H9 (cell line): ENCODE measurements at regions not wholly inside any gene's neighbourhood (a gene's known extent, or its start where the extent isn't known, plus 50 kb on each side); places are given as distances from the start of the nearest gene placed in this dataset.

ENCODE experiments used
- DNase-seq: peaks from one replicate; pipeline ENCODE4 v3.0.0-alpha.2; 2017
- H2AFZ ChIP-seq: one replicate; pipeline ENCODE4 v1.6.1; 2013; ENCODE audit warnings: mild to moderate bottlenecking, low read length, control low read depth, moderate library complexity
- H2AK5ac ChIP-seq: 2 replicates; pipeline ENCODE4 v1.6.1; 2013; ENCODE audit warnings: low read length, control low read depth, mixed read lengths; ENCODE audit not compliant: insufficient read length
- H2BK120ac ChIP-seq: one replicate; pipeline ENCODE4 v1.6.1; 2013; ENCODE audit warnings: low read depth, mild to moderate bottlenecking, low read length, control low read depth, inconsistent platforms; ENCODE audit not compliant: poor library complexity, severe bottlenecking
- H2BK12ac ChIP-seq: 2 replicates; pipeline ENCODE4 v1.6.1; 2013; ENCODE audit warnings: low read length, control low read depth, mixed read lengths, low read depth; ENCODE audit not compliant: insufficient read length
- H2BK15ac ChIP-seq: 2 replicates; pipeline ENCODE4 v1.6.1; 2013; ENCODE audit warnings: low read depth, low read length, control low read depth
- H2BK20ac ChIP-seq: one replicate; pipeline ENCODE4 v1.6.1; 2013; ENCODE audit warnings: low read depth, mild to moderate bottlenecking, low read length, control low read depth, inconsistent platforms; ENCODE audit not compliant: poor library complexity, severe bottlenecking
- H2BK5ac ChIP-seq: 2 replicates; pipeline ENCODE4 v1.6.1; 2013; ENCODE audit warnings: low read length, control low read depth, mixed read lengths; ENCODE audit not compliant: insufficient read length
- H3K14ac ChIP-seq: 2 replicates; pipeline ENCODE4 v1.6.1; 2013; ENCODE audit warnings: low read length, control low read depth; ENCODE audit not compliant: insufficient read depth
- H3K18ac ChIP-seq: 2 replicates; pipeline ENCODE4 v1.6.1; 2013; ENCODE audit warnings: low read depth, mild to moderate bottlenecking, mixed read lengths, low read length, control low read depth; ENCODE audit not compliant: insufficient read length
- H3K23ac ChIP-seq: 2 replicates; pipeline ENCODE4 v1.6.1; 2013; ENCODE audit warnings: low read length, control low read depth, mixed read lengths, low read depth; ENCODE audit not compliant: insufficient read length
- H3K23me2 ChIP-seq: 2 replicates; pipeline ENCODE4 v1.6.1; 2013; ENCODE audit warnings: low read depth, mild to moderate bottlenecking, mixed read lengths, low read length, control low read depth; ENCODE audit not compliant: insufficient read length, poor library complexity, severe bottlenecking
- H3K27ac ChIP-seq: 2 replicates; pipeline ENCODE4 v1.5.1; 2013; ENCODE audit warnings: low read length, control low read depth, mixed read lengths, low read depth; ENCODE audit not compliant: insufficient read length
- H3K27me3 ChIP-seq: 2 replicates; pipeline ENCODE4 v1.6.1; 2013; ENCODE audit warnings: low read length, control low read depth, inconsistent platforms; ENCODE audit not compliant: insufficient read depth
- H3K4ac ChIP-seq: 2 replicates; pipeline ENCODE4 v1.6.1; 2013; ENCODE audit warnings: low read depth, mild to moderate bottlenecking, control low read depth, inconsistent platforms, low read length, moderate library complexity
- H3K4me1 ChIP-seq: 2 replicates; pipeline ENCODE4 v1.6.1; 2013; ENCODE audit warnings: low read length, control low read depth, inconsistent platforms; ENCODE audit not compliant: insufficient read depth
- H3K4me2 ChIP-seq: 2 replicates; pipeline ENCODE4 v1.6.1; 2013; ENCODE audit warnings: low read length, control low read depth, mixed read lengths; ENCODE audit not compliant: insufficient read length, insufficient read depth
- H3K56ac ChIP-seq: 2 replicates; pipeline ENCODE4 v1.6.1; 2013; ENCODE audit warnings: low read depth, mild to moderate bottlenecking, mixed read lengths, low read length, control low read depth; ENCODE audit not compliant: insufficient read length
- H3K79me1 ChIP-seq: 2 replicates; pipeline ENCODE4 v1.6.1; 2013; ENCODE audit warnings: low read depth, mild to moderate bottlenecking, moderate library complexity, low read length, control low read depth, inconsistent platforms; ENCODE audit not compliant: insufficient read depth, poor library complexity, severe bottlenecking
- H3K79me2 ChIP-seq: 2 replicates; pipeline ENCODE4 v1.6.1; 2013; ENCODE audit warnings: low read length, control low read depth, inconsistent platforms; ENCODE audit not compliant: insufficient read depth
- H3K9ac ChIP-seq: 2 replicates; pipeline ENCODE4 v1.6.1; 2013; ENCODE audit warnings: low read length, control low read depth, mixed read lengths; ENCODE audit not compliant: insufficient read length; ENCODE audit errors: extremely low read depth
- H3K9me3 ChIP-seq: one replicate; pipeline ENCODE4 v1.6.1; 2013; ENCODE audit warnings: low read depth, low read length, inconsistent platforms; ENCODE audit not compliant: control insufficient read depth
- H3T11ph ChIP-seq: one replicate; pipeline ENCODE4 v1.6.1; 2013; ENCODE audit warnings: mild to moderate bottlenecking, low read length, control low read depth, inconsistent platforms
- H4K20me1 ChIP-seq: one replicate; pipeline ENCODE4 v1.6.1; 2013; ENCODE audit not compliant: control insufficient read depth, insufficient read length, insufficient read depth
- H4K5ac ChIP-seq: 2 replicates; pipeline ENCODE4 v1.6.1; 2013; ENCODE audit warnings: low read depth, mild to moderate bottlenecking, mixed read lengths, low read length, control low read depth; ENCODE audit not compliant: insufficient read length
- H4K8ac ChIP-seq: replicated peaks from 2 replicates; pipeline ENCODE4 v1.6.1; 2013; ENCODE audit warnings: low read length, control low read depth, mixed read lengths, low read depth; ENCODE audit not compliant: insufficient read length
- H4K91ac ChIP-seq: 2 replicates; pipeline ENCODE4 v1.6.1; 2013; ENCODE audit warnings: low read depth, mild to moderate bottlenecking, moderate library complexity, mixed read lengths, low read length, control low read depth; ENCODE audit not compliant: insufficient read length
- H3K27ac Mint-ChIP-seq, 3 experiments: 2 replicates in 2 of 3; 3 replicates in 1 of 3; pipeline ENCODE4 v1.8.0; 2020 to 2021; ENCODE audit warnings: mixed read lengths in 3 of 3, mild to moderate bottlenecking in 1 of 3, moderate library complexity in 1 of 3
- H3K27me3 Mint-ChIP-seq: 2 replicates; pipeline ENCODE4 v1.8.0; 2021; ENCODE audit warnings: low read depth, mild to moderate bottlenecking, moderate library complexity, mixed read lengths
- H3K36me3 Mint-ChIP-seq, 3 experiments: 2 replicates in 2 of 3; 3 replicates in 1 of 3; pipeline ENCODE4 v1.8.0; 2020 to 2021; ENCODE audit warnings: low read depth in 3 of 3, mixed read lengths in 3 of 3; ENCODE audit not compliant: insufficient read depth in 1 of 3
- H3K4me1 Mint-ChIP-seq, 2 experiments: 2 replicates each; pipeline ENCODE4 v1.8.0; 2020; ENCODE audit warnings: mixed read lengths in 2 of 2
- H3K4me3 Mint-ChIP-seq, 2 experiments: 2 replicates in 1 of 2; 3 replicates in 1 of 2; pipeline ENCODE4 v1.8.0; 2020 to 2021; ENCODE audit warnings: mild to moderate bottlenecking in 2 of 2, mixed read lengths in 2 of 2, moderate library complexity in 1 of 2
- H3K9me3 Mint-ChIP-seq, 2 experiments: 2 replicates in 1 of 2; 3 replicates in 1 of 2; pipeline ENCODE4 v1.8.0; 2020; ENCODE audit warnings: mild to moderate bottlenecking in 2 of 2, mixed read lengths in 2 of 2, moderate library complexity in 1 of 2
- WGBS: extraction: QIAGEN DNeasy Blood & Tissue Kit; methylation state at CpG from one replicate; pipeline ENCODE4 v1.1.7; 2013; ENCODE audit warnings: missing lambda C conversion rate, low lambda C conversion rate, mixed read lengths; ENCODE audit not compliant: insufficient read length; ENCODE audit errors: extremely low coverage; 5-methylcytosine and 5-hydroxymethylcytosine counted together
- TF ChIP-seq, protein P1 (sequence below): fragments of 200-600 bp; sonication (generic); conservative IDR thresholded peaks from 3 replicates; pipeline ENCODE4 v1.8.0; 2021; ENCODE audit warnings: antibody characterized with exemption, mild to moderate bottlenecking

DNA sequence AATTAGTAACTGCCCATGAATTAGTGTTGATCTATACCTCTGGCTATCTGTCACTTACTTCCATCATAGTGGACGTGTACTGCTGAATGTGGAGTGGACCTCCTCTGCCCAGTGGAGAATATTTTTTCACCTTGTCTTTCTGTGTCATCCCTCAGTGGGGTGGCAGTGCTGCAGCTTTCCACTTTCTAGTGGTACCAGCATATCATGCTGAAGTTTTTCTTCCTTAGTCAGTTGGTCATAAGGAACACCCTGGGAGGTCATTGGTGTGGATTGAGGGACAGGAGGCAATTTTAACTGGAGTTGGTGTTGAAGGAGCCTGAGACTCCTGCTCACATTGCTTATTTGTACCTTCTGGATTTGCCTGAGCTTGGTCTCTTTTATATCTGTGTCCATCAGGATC is 151.7 kb upstream of the ANKH start:
- no peak overlapping the region for H3K4me2 ChIP-seq
- no peak overlapping the region for H3K9ac ChIP-seq
- no peaks in the 10 kb centered on the region for H3K79me1 ChIP-seq
- no CpG with 5 or more reads among the region's 1 CpG for WGBS
- H4K91ac ChIP-seq, result no peak overlapping the region
- H3K14ac ChIP-seq, result no peak overlapping the region
- no peak overlapping the region for H2AK5ac ChIP-seq
- no peaks in the 10 kb centered on the region for H4K20me1 ChIP-seq
- no peak overlapping the region for H2BK120ac ChIP-seq
- 0 out of 2 replicates have a peak, but pooled peaks cover 4% of the 10 kb centered on the region for H3K4me1 ChIP-seq
- H3K27ac Mint-ChIP-seq, result no peak overlapping the region
- no peak overlapping the region for H3T11ph ChIP-seq
- peaks cover 59% of the 10 kb centered on the region for H3K27me3 Mint-ChIP-seq
- H2BK5ac ChIP-seq, result no peak overlapping the region
- H3K23me2 ChIP-seq, result no peaks in the 10 kb centered on the region
- no peak overlapping the region for H2AFZ ChIP-seq
- no peak overlapping the region for H3K27ac ChIP-seq
- H3K56ac ChIP-seq, result no peak overlapping the region
- H4K8ac ChIP-seq, result no peak overlapping the region
- no peak overlapping the region for H3K4me3 Mint-ChIP-seq
- H4K5ac ChIP-seq, result no peak overlapping the region
- no peak overlapping the region for H2BK20ac ChIP-seq
- H3K79me2 ChIP-seq, result no peaks in the 10 kb centered on the region
- H2BK12ac ChIP-seq, result no peak overlapping the region
- H3K18ac ChIP-seq, result no peak overlapping the region
- no peak overlapping the region for H3K4ac ChIP-seq
- no peaks in the 10 kb centered on the region for H3K9me3 ChIP-seq
- H3K4me1 Mint-ChIP-seq, result peaks cover 30 to 37% of the 10 kb centered on the region in 2 experiments
- no peak for DNase-seq
- H3K27me3 ChIP-seq, result peaks cover 20% of the 10 kb centered on the region; the same call in 1 of the 2 replicates
- TF ChIP-seq, protein P1, sequence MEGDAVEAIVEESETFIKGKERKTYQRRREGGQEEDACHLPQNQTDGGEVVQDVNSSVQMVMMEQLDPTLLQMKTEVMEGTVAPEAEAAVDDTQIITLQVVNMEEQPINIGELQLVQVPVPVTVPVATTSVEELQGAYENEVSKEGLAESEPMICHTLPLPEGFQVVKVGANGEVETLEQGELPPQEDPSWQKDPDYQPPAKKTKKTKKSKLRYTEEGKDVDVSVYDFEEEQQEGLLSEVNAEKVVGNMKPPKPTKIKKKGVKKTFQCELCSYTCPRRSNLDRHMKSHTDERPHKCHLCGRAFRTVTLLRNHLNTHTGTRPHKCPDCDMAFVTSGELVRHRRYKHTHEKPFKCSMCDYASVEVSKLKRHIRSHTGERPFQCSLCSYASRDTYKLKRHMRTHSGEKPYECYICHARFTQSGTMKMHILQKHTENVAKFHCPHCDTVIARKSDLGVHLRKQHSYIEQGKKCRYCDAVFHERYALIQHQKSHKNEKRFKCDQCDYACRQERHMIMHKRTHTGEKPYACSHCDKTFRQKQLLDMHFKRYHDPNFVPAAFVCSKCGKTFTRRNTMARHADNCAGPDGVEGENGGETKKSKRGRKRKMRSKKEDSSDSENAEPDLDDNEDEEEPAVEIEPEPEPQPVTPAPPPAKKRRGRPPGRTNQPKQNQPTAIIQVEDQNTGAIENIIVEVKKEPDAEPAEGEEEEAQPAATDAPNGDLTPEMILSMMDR, result no peak
- H2BK15ac ChIP-seq, result no peak overlapping the region
- H3K9me3 Mint-ChIP-seq, result peaks cover 0 to 10% of the 10 kb centered on the region in 2 experiments; a peak in 3 of 5 replicates
- H3K36me3 Mint-ChIP-seq, result no peaks in the 10 kb centered on the region
- H3K23ac ChIP-seq, result no peak overlapping the region
